Heart left ventricle (tissue), 13 donors: ENCODE measurements at regions not wholly inside any gene's neighbourhood (a gene's known extent, or its start where the extent isn't known, plus 50 kb on each side); places are given as distances from the start of the nearest gene placed in this dataset.

ENCODE experiments used
- CTCF ChIP-seq, 12 donors: fragments of 200-600 bp; sonication (generic) in 4 of 12; IDR thresholded peaks; one replicate each; pipeline versions ENCODE4 v1.5.0 to v1.8.0; 2018 to 2022; ENCODE audit warnings: antibody characterized with exemption in 12 of 12, mild to moderate bottlenecking in 5 of 12
- POLR2A ChIP-seq, 2 donors: fragments of 450-650 bp; IDR thresholded peaks; one replicate each; pipeline ENCODE4 v1.6.1; 2017; ENCODE audit warnings: antibody characterized with exemption in 2 of 2, mild to moderate bottlenecking in 2 of 2, moderate library complexity in 2 of 2
- donor health status: ischemic (EF 13 %, LVEDD 7.1; RV severe dilation, severe dysfunction).
- donor health status: DM: no; HTN: yes; CAD: no.
- donor health status: DM: no; HTN: no; CAD: no.
- donor health status: ischemic (EF 25% LVEDD 6.9; RV normal size, moderate dysfunction).
- donor health status: ischemic (EF 25% LVEDD 5.7; RV mildly dilated, moderate dysfunction).
- donor health status: ischemic (EF 35%, LVEDD 5.7; RV mildly dilated, moderate dysfunction).
- donor health status: nonischemic (EF 11% LVEDD 7.7; RV severe dilation, severe dysfunction).
- donor health status: DM: yes; HTN: yes; CAD: no.
- donor health status: PGD.
- donor health status: ischemic (EF 29% LVEDD 5.4; RV normal size, mild dysfunction).
- donor health status: nonischemic (EF 23%, LVEDD 6.1; RV moderate dilation, normal function).

- TF ChIP-seq CTCF (IDR thresholded peaks at IDR 0.05) = peak; percentile 45 to 75 (median 68)
- no peak for TF ChIP-seq POLR2A (IDR thresholded peaks at IDR 0.05)
Observed at GRCh38 chr2:177332026-177332991, 60.3 kb upstream of the AGPS start.
